NOMO-1 (cell line): ENCODE measurements at regions not wholly inside any gene's neighbourhood (a gene's known extent, or its start where the extent isn't known, plus 50 kb on each side); places are given as distances from the start of the nearest gene placed in this dataset.
"Not testable (repeated sequence)": the region's sequence is repeated elsewhere in the genome, so short reads cannot be mapped to it uniquely, and the experiment has no call there.

Source experiments
- DNase-seq, 2 experiments: peaks; one replicate each; lab custom pipeline; 2025; ENCODE audit not compliant: unreplicated experiment in 2 of 2; lab: John Stamatoyannopoulos, UW

DNA sequence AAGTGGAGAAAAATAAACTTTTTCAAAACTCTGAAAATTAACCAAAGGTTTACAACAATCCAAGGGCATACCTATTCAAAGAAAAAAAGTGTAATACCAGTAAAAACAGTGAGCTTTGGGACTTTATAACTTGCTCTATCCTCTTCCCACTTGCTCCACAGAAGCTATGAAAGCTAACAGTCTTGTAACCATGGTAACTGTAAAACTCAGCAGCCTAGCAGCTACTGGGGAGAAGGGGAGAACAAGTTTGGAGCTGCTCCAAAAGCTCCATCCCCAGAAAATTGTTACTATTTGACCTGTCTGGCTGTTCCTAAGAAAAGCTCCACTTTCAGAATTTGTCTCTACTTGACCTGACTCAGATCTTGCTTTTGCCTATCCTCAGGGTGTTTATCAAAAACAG, 191.5 kb downstream of the OTUD1 start:
- no peak for DNase-seq

DNA sequence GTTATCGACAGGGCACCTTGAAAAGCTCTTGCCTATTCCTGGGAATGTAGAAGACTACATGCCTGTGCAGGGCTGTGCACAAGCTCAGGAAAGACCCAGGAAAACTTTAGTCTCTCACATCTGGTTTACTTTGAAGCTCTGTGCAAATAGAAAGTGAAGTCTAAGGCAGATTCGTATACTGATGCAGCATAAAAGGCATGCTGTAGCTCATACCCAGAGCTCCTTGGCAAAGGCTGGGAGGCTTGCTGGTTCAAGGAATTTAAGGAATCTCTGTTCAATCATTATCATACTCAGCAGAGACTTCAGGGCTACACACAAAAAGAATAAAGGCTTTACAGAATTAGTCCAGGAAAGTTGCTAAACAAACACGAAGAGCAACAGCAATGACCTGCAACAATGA, 192.0 kb downstream of the OTUD1 start:
- DNase-seq: no peak

DNA sequence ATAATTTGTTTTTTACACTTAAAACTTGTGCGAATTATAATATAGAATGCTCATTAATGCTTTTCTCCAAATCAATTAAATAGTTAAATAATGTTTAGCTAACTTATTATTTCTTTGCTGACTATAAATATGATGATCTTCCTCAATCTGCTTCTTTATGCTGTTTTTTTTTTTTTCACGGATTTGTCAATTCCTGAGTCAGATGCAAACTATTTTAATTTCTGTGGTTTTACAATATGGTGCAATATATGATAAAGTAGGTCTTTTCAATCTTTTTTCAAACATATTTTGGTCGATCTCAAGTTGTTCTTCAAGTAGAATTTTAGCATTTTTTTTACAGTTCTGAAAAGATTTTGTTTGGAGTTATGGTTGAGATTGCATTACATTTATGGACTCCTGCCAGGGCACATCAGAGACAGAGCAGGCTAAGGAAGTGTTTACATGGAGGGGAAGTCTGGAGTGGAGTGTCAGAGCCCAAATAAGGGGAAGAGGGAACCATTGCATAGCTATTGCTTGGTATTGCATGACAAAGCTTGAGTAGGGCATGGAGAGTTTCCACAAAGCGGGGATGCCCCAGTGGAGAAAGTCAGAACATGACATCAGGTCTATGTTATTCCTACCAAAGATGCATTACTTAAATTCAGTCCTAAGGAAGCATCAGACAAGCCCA, 204.4 kb downstream of the OTUD1 start:
- peak; percentile 86 to 93 for DNase-seq

DNA sequence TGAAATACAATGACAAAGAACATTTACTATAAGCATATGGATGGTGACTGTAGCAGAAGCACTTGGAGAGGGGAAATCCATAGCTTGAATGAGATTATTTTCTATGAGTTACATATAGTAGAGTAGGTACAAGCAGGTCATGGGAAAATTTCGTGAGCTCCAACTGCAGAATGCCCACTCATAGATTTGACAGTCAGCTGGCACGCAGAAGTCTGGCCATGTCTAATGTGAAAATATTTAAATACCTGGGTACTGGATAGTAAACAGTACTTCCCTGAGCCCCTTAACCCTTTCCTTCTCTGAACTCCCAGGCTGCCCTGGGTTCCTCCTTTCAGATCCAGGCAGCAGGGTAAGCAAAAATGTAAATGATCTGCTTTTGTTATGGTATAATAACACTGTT, 209.7 kb downstream of the OTUD1 start:
- DNase-seq: no peak

DNA sequence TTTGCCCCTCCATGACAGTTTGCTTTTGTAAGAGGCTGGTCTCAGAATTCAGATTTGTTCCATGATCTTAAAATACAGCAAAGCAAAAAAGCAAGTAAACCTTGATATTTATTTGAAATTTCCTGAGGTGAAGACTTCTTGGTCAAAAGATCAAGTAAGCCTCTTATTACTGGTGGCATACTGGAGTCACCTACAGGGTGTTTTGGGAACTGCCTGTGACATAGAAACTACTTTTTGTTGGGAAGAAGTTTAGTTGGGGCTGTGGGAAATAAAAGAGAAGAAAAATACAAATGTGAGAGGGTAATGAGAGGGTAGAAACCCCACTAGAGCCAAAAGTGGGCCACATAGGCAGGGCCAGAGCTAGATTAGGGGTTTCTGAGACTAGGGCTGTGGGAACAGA, 217.9 kb downstream of the OTUD1 start:
- DNase-seq: peak; percentile 24 to 38

DNA sequence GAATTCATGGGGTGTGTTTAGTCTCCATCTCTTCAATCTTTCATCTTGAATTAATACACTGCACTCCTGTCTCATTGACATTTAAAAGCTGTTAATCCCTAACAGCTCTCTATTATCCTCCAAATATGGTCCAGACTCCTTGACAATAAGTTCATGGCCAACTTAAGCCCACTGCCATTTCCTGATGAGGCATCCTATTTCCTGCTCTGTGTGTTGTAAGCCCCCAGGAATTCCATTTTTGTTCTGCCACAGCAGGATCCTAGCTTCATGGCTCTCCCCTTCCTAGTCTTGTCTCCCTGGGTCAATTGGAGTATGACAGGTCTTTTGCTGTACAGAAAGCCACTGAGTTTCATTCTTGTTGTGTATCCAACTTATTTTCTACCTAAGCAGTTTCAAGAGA, 218.8 kb downstream of the OTUD1 start:
- no peak for DNase-seq

DNA sequence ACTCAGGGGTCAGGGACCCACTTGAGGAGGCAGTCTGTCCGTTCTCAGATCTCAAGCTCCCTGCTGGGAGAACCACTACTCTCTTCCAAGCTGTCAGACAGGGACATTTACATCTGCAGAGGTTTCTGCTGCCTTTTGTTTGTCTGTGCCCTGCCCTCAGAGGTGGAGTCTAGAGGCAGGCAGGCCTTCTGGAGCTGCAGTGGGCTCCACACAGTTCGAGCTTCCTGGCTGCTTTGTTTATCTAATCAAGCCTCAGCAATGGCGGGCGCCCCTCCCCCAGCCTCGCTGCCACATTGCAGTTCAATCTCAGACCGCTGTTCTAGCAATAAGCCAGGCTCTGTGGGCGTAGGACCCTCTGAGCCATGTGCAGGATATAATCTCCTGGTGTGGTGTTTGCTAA, 233.0 kb downstream of the OTUD1 start:
- DNase-seq: not testable (repeated sequence)

DNA sequence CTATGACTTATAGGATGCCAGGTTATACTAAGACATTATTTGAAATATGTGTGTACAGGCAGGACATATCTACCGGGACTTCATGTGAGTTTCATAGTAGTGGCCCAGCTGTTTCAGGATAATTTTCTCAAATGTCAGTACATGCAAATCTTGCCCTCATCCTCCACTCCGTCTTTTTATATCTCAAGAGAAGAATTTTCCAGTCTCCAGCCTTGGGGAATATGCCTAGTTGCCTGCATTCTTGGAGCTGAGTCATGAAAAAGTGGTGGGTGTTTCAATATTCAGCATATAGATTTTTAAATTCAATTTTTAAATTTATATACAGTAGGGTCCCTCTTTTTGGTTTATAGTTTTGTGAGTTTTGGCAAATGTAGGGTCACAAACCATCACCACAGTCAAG, 236.7 kb downstream of the OTUD1 start:
- DNase-seq: no peak

DNA sequence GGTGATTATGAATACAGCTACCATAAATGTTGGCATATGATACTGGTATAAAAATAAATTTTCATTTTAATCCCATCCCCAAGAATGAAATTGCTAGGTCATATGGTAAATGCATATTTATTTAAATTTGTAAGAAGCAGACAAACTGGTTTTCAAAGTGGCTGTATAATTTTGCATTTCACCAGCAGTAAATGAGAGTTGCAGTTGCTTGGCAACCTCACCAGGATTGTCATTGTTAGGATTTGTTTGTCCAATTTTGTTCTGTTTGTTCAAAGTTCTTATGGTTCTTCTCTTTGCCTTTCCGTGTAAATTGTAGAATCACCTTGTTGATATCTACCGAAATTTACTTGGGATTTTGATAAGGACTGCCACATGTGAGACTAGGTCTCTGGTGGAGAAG, 237.4 kb downstream of the OTUD1 start:
- no peak for DNase-seq

DNA sequence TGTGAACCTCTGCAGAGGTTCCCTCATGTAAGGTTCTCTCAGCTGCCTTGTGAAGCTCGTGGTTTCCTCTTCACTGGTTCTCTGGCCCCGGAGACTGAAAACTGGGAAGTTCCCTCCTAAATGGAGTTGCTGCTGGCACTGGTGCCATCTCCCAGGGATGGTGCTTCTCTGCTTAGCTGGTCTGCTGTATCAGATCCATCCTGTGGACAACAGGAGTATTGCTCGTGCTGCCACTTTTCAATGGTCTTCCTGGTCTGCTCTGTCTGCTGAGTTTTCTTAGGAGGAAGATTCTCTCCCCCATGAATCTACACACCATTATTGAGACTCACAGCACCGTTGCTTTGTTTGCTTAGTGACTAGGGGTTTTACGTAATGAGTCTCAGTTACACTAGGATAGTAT, 247.8 kb downstream of the OTUD1 start:
- no peak for DNase-seq

DNA sequence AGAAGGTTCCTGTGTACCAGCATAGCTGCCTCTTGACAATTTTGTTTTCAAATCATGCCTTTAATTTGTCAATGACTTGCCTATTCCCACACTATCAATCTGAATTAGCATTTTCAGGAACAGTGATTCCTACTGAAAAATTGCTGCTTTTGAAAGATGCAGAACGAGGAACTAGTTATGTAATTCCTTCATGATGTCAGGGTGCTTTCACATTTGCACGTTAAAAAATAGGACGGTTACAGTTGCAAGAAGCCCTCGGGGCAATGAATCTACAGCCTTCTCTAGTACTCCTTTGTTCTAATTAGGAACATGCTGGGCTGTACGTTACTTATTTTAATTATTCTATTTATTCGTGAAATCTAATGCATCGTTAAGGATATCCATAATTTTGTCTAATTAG, 253.9 kb downstream of the OTUD1 start:
- peak in 1 of 2 experiments; percentile 51 for DNase-seq

DNA sequence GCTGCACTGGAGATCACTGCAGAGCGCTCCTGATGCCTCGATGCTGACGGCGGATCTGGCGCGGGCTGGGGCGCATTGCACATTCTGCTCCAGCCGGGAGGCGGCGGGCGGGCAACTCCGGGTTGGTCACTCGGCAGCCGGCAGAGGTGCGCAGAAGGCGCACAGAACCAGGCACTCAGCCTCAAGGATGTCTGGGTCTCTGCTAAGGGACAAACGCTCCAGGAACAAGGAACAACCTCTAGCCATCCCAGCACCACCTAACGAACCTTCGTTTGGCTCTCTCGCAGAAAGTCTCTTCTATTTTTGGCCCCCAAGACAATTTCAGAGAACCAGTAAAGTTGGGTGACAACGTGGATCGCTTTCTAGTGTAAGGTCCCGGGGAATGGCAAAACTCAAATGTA, 254.6 kb downstream of the OTUD1 start:
- DNase-seq: peak; percentile 9 to 22

DNA sequence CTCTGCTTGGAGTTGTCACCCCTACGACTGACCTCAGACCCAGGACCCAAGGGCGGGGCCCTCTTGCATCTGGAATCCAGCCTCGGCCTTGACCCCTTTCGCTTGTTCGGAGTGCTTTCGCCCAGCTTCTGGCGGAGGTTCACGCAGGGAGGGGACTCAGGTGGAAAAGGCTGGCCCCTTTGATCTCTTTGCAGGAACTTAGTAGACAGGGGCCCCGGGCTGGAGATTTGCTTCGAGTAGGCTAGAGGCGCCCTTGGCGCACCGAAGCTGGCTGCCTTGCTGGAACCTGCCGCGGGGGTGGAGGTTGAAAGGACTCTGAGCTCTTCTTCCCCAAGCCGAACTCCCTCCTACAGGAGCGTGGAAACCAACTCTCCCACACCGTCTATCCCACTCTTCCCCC, 255.1 kb downstream of the OTUD1 start:
- no peak for DNase-seq

DNA sequence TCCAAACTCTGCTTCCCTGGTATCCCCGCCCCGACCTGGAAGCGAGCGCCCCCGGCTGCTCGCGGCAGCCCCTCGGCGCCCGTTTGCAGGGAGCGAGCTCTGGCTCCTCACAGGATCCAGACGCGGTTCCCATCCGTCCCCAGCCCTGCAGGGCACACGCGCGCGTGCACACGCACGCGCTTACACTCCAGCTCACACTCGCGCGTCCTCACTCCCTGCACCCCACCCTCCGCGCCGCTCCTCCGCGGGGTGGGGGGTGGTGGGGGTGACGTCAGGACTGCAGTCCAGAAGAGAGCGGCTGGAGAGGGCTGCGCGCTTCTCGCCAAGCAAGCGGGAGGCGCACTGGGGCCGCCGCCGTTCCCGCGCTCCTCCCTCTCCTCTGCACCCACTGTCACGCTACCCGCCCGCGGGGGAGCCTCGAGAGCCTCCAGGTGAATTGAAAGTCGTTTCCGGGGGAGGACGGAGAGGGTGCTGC, 255.6 kb downstream of the OTUD1 start:
- DNase-seq: no peak

DNA sequence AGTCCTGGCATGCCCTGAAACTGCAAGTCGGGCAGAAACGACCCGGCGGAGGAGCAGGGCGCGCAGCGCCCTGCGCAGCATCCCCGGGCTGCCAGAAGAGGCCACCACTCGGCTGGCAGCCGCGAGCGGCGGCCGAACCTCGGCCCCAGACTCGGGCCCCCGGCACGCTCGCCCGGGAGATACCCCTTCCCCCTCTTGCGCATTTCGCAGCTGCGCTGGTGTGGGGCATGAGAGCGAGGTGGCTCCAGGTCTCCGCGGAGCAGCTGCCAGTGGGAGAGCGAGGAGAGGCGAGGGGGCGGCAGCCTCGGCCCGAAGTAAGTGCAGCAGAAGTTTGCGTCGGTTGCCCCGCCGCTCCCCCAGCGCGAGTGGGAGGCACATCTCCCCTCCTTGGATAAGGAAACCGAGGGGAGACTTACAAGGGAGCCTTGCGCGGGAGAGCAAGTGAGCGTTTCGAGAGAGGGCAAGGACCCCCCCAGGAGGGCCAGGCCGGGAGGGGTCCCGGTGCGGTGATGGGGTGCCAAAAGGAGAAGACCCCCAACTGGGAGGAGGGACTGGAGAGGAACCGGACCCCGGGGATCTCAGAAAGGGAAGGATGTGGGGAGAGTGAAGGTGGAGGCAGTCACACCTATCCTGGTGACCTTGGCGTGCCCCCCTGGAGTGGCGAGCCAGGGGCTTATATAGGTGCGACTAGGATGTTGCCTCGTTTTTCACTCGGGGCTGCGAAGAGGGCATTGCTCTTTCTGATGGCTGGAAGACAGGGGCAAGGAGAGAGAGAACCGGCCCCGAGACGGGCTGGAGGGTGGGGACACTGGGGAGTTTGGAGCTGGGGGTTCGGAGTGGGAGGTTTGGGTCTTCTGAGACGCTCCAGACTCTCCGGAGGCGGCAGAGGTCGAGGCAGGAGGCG, 256.3 kb downstream of the OTUD1 start:
- DNase-seq: no peak

DNA sequence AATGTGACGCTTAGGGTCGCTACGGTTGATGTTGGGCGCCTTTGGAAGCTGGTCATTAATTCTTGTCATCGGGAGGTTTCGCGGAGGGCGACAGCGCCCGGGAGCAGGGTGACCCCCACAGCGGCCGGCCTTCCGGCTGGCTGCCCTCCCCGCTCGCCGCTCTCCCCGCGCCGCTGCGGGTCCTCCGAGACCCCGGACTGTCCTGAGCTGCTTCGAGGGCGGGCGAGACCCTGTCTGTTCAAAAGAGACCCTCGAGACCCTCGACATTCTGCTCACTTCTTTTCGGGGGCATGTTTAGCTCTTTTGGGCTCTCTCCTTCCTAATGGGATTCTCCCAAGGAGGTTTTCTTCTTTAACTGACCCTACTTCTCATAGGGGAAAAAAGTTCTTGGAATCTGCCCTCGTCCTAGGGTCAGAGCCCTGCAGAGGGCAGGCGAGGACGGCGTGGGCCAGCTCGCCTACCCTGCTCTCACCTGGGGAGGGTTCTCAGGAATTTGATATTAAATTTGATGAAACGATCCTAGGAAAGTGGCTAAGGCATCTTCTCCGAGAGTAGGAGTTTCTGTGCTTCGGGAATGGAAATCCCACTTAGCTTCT, 257.0 kb downstream of the OTUD1 start:
- DNase-seq: no peak

DNA sequence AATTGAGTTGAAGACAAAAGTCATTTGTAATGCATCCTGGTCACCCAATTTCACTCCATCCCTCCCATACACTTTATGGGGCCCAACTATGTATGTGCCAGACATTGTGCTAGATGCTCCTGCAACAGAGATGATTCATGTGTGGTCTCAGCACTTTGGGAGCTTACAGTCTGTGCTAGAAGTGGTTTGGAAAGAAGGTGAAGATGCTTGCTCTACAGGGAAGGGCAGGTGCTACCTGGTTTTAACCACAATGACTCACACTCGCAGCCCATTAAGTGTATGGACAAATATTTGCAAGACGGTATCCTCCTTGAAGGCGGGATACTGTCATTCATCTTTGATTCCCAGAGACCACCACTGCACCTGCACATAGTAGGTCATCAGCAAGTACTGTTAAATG, 257.6 kb downstream of the OTUD1 start:
- no peak for DNase-seq

DNA sequence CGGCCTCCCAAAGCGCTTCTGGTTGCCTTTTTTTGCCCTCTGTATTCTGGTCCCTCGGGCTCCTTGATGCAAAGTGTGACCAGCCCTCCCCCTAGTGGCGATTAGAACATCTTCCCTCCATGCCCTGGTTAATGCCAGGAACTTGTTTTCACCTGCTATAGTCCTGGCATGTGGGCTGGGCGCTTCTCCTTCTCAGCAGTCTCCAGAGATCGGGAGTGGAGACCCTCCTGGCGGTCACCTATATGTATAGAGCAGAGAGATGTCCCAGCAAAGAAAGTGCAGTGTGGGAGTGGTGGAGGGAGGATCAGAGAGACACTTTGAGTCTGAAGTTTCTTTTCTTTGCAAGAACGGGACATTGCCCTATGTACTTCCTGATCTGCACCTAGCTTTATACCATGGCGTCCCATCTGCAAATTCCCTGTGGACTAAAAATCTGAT, 264.1 kb downstream of the OTUD1 start:
- DNase-seq: peak; percentile 71 to 81

DNA sequence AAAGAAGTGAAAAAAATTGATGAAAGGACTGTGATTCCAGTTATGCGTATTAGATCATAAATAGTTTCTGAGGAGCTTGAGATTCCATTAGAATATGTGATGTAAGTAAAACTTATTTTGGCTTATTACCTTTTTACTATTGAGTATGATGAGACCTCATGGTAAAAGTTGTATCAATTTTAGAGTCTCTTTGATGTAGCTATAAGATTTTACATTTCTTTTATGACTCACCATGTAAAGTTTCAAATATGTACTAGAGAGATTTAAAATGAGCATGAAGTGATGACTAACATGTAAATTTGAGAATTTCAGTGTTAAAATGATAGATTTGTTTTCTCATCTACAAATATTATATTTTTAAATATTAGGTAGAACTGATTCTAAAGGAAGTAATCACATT, 276.5 kb downstream of the OTUD1 start:
- no peak for DNase-seq

DNA sequence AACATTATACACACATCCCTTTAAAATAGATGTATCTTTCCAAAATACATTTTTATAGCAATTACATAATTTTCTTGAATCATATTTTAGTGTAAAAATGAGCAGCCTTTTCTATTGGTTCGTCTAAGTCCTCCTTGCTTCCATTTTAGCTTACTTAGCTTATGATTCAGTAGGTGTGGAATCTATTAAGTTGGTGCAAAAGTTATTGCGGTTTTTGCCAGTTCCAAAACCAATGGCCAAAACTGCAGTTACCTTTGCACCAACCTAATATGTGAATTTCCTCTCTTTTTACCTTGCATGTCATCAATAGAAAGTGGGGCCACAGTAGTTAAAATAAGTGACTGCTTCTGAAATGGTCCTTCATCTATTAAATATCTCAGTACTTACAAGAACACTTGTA, 279.0 kb downstream of the OTUD1 start:
- no peak for DNase-seq

DNA sequence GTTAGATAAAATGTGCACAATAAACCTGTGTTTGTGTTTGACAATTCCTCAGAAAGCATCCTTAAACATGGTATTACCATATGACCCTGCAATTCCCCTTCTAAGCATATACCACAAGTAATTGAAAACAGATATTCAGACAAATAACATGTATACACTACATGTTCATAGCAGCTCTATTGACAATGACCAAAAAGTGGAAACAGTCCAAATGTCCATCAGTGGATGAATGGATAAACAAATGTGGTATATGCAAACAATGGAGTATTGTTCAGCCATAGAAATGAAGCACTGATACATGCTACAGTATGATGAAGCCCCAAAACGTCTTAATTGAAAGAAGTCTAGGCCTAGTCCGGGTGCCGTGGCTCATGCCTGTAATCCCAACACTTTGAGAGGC, 280.1 kb downstream of the OTUD1 start:
- DNase-seq: no peak

DNA sequence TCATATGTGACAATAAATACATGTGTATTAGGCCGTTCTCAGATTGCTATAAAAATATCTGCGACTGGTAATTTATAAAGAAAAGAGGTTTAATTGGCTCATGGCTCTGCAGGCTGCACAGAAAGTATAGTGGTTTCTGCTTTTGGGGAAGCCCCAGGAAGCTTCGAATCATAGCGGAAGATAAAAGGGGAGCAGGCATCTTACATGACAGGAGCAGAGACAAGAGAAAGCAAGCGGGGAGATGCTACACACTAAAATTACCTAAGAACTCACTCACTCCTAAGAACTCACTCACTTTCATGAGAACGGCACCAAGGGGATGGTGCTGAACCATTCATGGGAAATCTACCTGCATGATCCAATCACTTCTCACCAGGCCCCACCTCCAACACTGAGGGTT, 284.9 kb downstream of the OTUD1 start:
- DNase-seq: no peak
